Amniotic epithelial cell (primary cell): ENCODE measurements at regions not wholly inside any gene's neighbourhood (a gene's known extent, or its start where the extent isn't known, plus 50 kb on each side); places are given as distances from the start of the nearest gene placed in this dataset.

ENCODE experiments used
- DNase-seq: peaks from one replicate; pipeline ENCODE4 v3.0.0-alpha.2; 2010; ENCODE audit warnings: low read depth

GRCh38 chr5:155983954-155984353 lies 343.0 kb upstream of the SGCD start:
- peak; percentile 2 for DNase-seq

DNA sequence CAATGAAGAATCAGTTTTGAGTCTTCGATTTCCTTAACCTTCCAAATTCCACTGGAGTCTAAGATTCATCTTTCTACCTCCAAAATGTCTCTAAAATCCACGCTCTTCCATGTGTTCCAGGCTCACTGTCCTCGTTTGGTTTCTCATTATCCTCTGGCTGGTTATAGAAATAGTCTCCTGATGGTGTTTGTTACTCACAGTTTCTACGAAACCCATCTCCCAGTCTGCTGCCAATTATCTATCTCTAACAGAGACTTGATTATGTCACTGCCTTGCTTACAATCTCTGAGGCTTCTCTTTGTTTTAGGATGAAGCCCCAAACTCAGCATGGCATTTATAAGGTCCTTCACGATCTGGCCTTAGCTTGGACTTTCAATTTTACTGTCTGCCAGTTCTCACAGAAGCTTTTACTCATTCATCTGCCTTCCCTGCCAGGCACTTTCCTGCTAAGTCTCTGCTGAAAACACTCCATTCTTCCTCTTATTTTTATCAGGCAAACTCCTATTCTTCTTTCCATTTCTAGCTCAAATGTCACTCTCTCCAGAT lies 339.6 kb upstream of the SGCD start:
- no peak for DNase-seq

GRCh38 chr5:155989879-155990278 lies 337.1 kb upstream of the SGCD start:
- no peak for DNase-seq

GRCh38 chr5:155996123-155996522 lies 330.8 kb upstream of the SGCD start:
- no peak for DNase-seq

GRCh38 chr5:155998257-155998656 lies 328.7 kb upstream of the SGCD start:
- DNase-seq = no peak

GRCh38 chr5:156000115-156000514 lies 326.8 kb upstream of the SGCD start:
- no peak for DNase-seq

- no peak for DNase-seq
Observed at GRCh38 chr5:156004754-156005153, 322.2 kb upstream of the SGCD start.

- DNase-seq = no peak
Observed at GRCh38 chr5:156006026-156006647, 320.8 kb upstream of the SGCD start.

DNA sequence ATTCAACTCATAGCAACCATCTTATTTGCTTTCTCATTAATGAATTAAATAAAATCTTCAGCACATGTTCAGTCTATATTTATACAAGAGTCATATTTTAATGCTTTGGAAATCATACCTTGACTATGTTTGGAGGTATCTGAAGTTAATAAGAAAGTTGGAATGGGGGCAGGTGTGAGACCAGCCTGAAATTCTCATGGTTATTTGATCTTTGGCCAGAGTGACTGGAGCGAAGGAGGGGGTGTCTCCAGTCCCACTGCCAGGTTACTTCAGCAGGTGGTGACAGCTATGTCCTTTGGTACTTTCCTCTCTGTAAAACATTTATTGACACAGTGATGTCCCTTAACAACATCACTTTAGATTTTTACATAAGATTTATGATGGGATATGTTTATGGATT lies 318.1 kb upstream of the SGCD start:
- no peak for DNase-seq

DNA sequence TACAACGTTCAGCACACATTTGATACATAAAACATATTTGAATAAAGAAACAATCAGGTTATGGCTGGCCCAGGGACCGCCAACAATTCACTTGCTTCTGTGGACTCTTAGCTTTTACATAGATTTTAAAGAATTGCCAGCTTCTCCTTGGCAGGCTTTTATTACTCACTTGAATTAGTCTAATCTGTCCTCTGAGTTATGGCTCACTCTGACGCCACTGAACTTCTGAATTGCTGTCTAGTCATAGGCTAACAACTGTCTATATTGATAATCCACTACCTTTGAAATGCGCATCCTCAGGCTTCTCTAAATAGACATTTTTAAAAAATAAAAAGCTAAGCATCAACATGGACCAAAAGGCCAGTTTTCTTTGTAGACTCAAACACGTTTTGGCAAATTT lies 317.4 kb upstream of the SGCD start:
- DNase-seq = no peak

GRCh38 chr5:156015137-156015536 lies 311.8 kb upstream of the SGCD start:
- no peak for DNase-seq

- no peak for DNase-seq
Observed at GRCh38 chr5:156019130-156019529, 307.8 kb upstream of the SGCD start.

DNA sequence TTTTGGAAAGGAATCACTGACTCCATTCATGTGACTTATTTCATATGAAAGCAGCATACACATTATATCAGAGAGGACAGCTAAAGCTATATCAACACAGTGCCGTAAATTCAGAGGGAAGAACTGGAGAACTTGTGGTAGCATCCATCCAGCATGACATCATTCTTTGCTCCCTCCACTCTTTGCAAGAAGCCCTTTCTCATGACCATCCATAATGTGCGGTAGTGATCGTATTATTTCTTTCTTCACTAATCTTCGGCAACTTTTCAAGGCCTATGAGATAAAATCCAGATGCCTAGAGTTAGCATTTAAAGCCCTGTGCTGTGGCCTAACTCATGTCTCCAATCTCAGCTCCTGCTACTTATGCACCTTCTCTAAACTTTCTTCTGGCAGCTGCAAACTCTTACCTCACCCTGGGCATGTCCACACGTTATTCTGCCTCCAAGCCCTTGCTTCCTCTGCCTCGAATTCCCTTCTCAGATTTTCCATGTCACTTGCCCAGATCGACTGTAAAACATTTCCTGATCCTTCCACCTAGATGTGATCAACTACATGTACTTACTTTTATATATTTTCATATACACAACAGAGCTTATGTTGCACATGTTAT lies 307.3 kb upstream of the SGCD start:
- DNase-seq = no peak

DNA sequence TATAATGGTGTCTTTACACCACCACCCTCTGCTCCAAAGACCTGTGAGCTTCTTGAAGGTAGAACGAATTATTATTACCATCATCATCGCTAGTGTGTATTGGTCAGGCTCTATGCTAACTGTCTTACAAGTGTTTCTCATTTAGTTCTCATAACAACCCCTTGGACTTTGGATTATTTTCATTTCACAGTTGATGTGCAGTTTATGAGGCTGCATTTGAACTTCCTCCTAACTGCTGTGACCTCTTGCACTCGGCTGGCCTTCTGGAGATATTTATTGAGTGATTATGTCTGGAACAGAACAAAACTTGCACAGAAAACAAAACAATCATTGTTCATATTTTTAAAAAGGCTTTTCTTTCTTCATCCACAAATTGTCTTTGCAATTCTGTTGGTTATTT lies 306.3 kb upstream of the SGCD start:
- DNase-seq = no peak

- no peak for DNase-seq
Observed at GRCh38 chr5:156021866-156022265, 305.1 kb upstream of the SGCD start.

DNA sequence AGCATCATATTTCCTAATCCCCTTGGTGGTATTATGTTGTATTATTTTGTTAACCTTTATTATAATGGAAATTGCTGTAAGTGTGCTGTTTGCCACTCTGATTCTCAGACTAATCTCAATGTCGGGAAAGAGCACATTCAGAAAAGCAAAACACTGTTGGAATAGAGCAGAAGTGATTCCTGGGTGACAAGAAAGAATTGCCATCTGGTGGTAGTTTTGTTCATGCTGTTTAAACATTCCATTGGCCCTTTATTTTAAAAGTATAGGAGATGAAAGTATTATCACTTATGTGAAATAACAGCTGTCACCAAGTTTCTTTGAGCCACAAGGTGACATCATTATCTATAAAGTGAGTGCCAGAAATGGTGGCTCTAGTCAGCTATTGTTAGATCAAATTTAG lies 301.3 kb upstream of the SGCD start:
- no peak for DNase-seq

DNA sequence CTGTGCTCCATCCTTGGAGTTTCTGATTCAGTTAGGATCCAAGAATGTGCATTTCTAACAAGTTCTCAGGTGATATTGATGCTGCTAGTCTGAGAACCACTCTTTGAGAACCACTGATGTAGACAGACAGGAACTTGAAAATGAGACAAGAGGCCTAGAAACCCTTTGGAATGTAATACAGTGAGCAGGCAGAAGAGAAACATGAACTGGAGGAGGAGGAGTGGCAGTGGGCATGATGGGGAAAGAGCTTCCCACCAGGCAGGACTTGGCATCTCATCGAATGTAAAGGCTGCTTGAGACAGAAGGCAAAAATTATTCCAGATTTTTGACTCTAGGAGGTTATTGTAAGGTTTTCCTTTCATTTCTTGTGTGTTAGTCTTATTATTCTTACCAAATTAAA lies 295.8 kb upstream of the SGCD start:
- no peak for DNase-seq

- DNase-seq = no peak
Observed at GRCh38 chr5:156036640-156037039, 290.3 kb upstream of the SGCD start.

DNA sequence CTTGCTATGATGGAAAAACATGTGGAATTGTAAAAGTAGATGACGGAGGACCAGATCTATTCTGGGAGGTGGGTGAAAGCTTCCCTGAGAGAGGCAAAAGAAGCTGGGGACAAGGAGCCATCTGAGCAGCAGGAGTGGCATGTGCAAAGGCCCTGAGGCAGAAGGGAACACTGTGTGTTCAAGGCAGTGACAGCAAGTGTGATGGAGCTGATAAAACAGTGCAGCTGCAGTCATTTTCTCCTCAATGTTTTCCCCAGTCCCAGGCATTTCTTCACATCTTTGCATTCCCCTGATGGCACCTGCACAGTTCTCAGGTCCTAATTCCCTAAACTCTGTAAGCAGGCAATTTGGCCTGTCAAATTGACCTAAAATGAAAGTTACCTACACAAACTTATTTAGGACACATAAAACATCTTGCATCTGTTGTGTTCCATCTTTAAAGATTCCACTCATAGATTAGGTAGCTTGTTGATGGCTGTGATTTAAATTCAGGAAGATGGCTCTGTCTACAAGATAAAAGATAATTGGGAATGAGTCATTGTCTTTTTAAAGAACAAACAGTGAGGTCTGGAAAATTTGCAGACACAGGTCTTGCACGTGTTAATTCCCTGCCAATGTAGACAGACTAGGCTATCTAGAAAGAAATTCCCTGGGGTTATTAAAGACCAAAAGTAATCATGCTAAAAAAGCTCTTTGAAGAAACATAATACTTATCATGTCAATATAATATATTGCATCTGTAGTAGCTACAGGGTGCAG lies 289.6 kb upstream of the SGCD start:
- DNase-seq = no peak

GRCh38 chr5:156042726-156043125 lies 284.2 kb upstream of the SGCD start:
- DNase-seq = no peak

GRCh38 chr5:156043351-156043750 lies 283.6 kb upstream of the SGCD start:
- no peak for DNase-seq

- DNase-seq = no peak
Observed at GRCh38 chr5:156051972-156052371, 275.0 kb upstream of the SGCD start.

DNA sequence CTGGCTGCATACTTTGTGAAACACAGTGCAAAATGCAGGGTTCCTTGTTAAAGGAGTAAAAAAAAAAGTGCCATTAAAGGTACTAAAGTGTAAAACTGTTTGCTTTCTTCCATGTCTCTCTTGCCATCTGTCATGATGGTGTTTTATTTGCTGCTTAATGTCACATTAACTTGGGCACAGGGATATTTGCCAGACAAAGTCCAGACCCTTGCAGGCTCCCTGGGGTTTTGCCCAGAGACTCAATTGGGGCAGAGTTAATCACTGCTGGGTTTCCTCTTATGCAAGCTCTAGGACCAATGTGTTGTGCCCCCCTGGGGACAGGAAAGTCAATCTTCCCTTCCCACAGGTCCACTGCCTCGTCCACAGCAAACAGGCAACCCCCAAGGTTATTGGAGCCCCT lies 274.3 kb upstream of the SGCD start:
- no peak for DNase-seq
